ENCODE measurements at regions not wholly inside any gene's neighbourhood (a gene's known extent, or its start where the extent isn't known, plus 50 kb on each side); places are given as distances from the start of the nearest gene placed in this dataset.
A peak's percentile ranks its signal among the peaks of the same experiment; 100 is the strongest.
"Not testable (repeated sequence)": the region's sequence is repeated elsewhere in the genome, so short reads cannot be mapped to it uniquely, and the experiment has no call there.

DNA sequence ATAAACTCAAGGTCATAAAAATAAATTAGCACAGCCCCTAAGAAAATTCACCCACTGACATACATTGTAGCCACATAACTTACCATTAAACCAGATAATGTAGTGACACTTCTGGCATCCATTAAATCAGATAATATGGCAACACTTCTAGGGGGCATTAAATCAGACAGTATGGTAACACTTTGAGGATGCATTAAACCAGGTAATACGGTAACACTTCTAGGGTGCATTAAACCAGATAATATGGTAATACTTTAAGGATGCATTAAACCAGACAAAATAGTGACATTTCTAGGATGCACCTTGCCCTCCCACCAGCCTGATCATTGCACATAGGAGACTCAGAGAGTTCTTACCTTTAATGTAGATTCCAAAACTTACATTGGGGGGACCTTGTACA is 1220.5 kb upstream of the TMEM132C start:
- no peak overlapping the region for H3K27ac ChIP-seq
- TF ChIP-seq Cebpa-rat (IDR thresholded peaks at IDR 0.05): no peak
- H3K9me3 ChIP-seq: peaks cover 2% of the 10 kb centered on the region; the same call in 1 of the 2 replicates
- no peak overlapping the region for H3K9ac ChIP-seq
- H3K4me3 ChIP-seq: no peak overlapping the region
- peaks cover 28% of the 10 kb centered on the region for H3K4me1 ChIP-seq
- no peaks in the 10 kb centered on the region for H3K27me3 ChIP-seq
- no peaks in the 10 kb centered on the region for H3K36me3 ChIP-seq
- 0 out of 2 replicates have a peak overlapping the region, but pooled peaks have one; percentile 28 for H3K4me2 ChIP-seq
- H4K20me1 ChIP-seq: no peaks in the 10 kb centered on the region

GRCh38 chr12:127048057-127048456 is 1218.9 kb upstream of the TMEM132C start:
- Histone ChIP-seq H3K9ac (no peak overlapping the region), H3K27me3 (no peaks in the 10 kb centered on the region), H3K36me3 (no peaks in the 10 kb centered on the region), H3K4me3 (no peak overlapping the region), H4K20me1 (no peaks in the 10 kb centered on the region), H3K4me2 (no peak overlapping the region), H3K4me1 (peaks cover 12% of the 10 kb centered on the region), H3K9me3 (no peaks in the 10 kb centered on the region), H3K27ac (no peak overlapping the region)
- no peak for TF ChIP-seq Cebpa-rat (IDR thresholded peaks at IDR 0.05)

DNA sequence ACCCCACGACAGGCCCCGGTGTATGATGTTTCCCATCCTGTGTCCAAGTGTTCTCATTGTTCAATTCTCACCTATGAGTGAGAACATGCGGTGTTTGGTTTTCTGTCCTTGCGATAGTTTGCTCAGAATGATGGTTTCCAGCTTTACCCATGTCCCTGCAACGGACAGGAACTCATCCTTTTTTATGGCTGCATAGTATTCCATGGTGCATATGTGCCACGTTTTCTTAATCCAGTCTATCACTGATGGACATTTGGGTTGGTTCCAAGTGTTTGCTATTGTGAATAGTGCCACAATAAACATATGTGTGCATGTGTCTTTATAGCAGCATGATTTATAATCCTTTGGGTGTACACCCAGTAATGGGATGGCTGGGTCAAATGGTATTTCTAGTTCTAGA is 1218.4 kb upstream of the TMEM132C start:
- H3K27me3 ChIP-seq, H3K4me2 ChIP-seq, H3K9me3 ChIP-seq, H3K4me3 ChIP-seq, H3K27ac ChIP-seq, H4K20me1 ChIP-seq, H3K9ac ChIP-seq, H3K36me3 ChIP-seq, H3K4me1 ChIP-seq: not testable (repeated sequence)

GRCh38 chr12:127051139-127051538 is 1215.8 kb upstream of the TMEM132C start:
- Histone ChIP-seq H3K4me3 (no peak overlapping the region), H3K9me3 (no peaks in the 10 kb centered on the region), H3K9ac (no peak overlapping the region), H3K4me1 (peaks cover 3% of the 10 kb centered on the region; the same call in 1 of the 2 replicates), H3K27ac (no peak overlapping the region), H3K36me3 (no peaks in the 10 kb centered on the region), H4K20me1 (no peaks in the 10 kb centered on the region), H3K27me3 (no peaks in the 10 kb centered on the region), H3K4me2 (no peak overlapping the region)
- TF ChIP-seq Cebpa-rat (IDR thresholded peaks at IDR 0.05): no peak

GRCh38 chr12:127052511-127053232 is 1214.3 kb upstream of the TMEM132C start:
- Histone ChIP-seq H3K27me3 (no peaks in the 10 kb centered on the region), H3K4me3 (no peak overlapping the region), H3K4me2 (no peak overlapping the region), H3K4me1 (no peaks in the 10 kb centered on the region), H3K27ac (no peak overlapping the region), H3K9ac (no peak overlapping the region), H3K36me3 (no peaks in the 10 kb centered on the region), H4K20me1 (no peaks in the 10 kb centered on the region), H3K9me3 (no peaks in the 10 kb centered on the region)
- no peak for TF ChIP-seq Cebpa-rat (IDR thresholded peaks at IDR 0.05)

DNA sequence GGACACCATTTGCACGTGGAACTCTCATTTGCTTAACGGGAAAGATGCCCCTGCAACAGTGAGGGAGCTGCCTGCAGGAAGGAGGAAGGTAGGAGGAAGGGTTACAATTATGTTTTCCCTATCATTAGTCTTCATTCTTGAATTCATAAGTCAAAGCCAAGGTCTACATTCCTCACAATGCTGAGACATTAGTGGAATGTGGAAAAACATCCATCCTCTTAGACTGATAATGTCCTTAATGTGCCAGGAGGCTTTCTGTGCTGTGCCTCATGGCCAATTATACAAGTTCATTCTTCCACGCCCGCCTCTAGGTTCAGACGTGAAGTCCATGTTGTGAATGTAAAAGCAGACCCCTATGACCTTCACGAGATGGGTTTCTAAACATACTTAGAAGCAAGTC is 1212.4 kb upstream of the TMEM132C start:
- H3K9ac ChIP-seq: no peak overlapping the region
- H3K4me2 ChIP-seq: no peak overlapping the region
- H3K27me3 ChIP-seq: no peaks in the 10 kb centered on the region
- TF ChIP-seq Cebpa-rat (IDR thresholded peaks at IDR 0.05): no peak
- H3K4me1 ChIP-seq: no peaks in the 10 kb centered on the region
- H3K36me3 ChIP-seq: no peaks in the 10 kb centered on the region
- H3K27ac ChIP-seq: no peak overlapping the region
- H3K9me3 ChIP-seq: no peaks in the 10 kb centered on the region
- H3K4me3 ChIP-seq: no peak overlapping the region
- no peaks in the 10 kb centered on the region for H4K20me1 ChIP-seq

DNA sequence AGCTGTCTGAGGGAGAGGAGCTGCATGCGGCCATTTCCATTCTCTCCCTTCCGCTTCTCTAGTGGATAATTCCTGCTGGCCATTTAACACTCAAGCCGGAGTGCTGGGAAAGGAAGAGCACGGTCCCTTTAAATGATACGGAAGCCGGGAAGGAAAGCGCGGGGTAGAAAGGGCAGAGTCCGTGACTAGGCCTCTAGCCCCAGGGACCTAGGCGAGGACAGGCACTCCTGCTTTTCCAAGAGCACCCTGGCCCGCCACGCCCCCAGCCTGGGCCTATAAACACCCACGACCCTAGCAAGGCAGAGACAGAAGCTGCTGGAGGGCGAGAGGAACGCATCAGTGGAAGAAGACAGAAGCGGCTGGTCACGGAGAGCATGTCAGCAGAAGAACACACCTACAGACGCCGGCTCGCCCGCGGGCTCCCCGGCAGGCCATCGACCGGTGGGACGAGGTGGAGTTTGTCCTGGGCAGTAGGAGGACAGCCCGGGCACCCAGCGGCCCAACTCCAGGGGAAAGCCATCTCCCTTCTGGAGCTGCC is 1206.6 kb upstream of the TMEM132C start:
- TF ChIP-seq Cebpa-rat (IDR thresholded peaks at IDR 0.05): no peak
- H3K4me1 ChIP-seq: no peaks in the 10 kb centered on the region
- H3K4me2 ChIP-seq: no peak overlapping the region
- H3K9me3 ChIP-seq: no peaks in the 10 kb centered on the region
- H3K4me3 ChIP-seq: no peak overlapping the region
- no peaks in the 10 kb centered on the region for H4K20me1 ChIP-seq
- no peak overlapping the region for H3K27ac ChIP-seq
- no peaks in the 10 kb centered on the region for H3K27me3 ChIP-seq
- no peak overlapping the region for H3K9ac ChIP-seq
- no peaks in the 10 kb centered on the region for H3K36me3 ChIP-seq

GRCh38 chr12:127060933-127061332 is 1206.0 kb upstream of the TMEM132C start:
- no peaks in the 10 kb centered on the region for H3K9me3 ChIP-seq
- no peak for TF ChIP-seq Cebpa-rat (IDR thresholded peaks at IDR 0.05)
- H3K9ac ChIP-seq: no peak overlapping the region
- no peak overlapping the region for H3K4me3 ChIP-seq
- H3K27me3 ChIP-seq: no peaks in the 10 kb centered on the region
- no peaks in the 10 kb centered on the region for H4K20me1 ChIP-seq
- no peaks in the 10 kb centered on the region for H3K4me1 ChIP-seq
- H3K27ac ChIP-seq: no peak overlapping the region
- H3K36me3 ChIP-seq: no peaks in the 10 kb centered on the region
- no peak overlapping the region for H3K4me2 ChIP-seq

DNA sequence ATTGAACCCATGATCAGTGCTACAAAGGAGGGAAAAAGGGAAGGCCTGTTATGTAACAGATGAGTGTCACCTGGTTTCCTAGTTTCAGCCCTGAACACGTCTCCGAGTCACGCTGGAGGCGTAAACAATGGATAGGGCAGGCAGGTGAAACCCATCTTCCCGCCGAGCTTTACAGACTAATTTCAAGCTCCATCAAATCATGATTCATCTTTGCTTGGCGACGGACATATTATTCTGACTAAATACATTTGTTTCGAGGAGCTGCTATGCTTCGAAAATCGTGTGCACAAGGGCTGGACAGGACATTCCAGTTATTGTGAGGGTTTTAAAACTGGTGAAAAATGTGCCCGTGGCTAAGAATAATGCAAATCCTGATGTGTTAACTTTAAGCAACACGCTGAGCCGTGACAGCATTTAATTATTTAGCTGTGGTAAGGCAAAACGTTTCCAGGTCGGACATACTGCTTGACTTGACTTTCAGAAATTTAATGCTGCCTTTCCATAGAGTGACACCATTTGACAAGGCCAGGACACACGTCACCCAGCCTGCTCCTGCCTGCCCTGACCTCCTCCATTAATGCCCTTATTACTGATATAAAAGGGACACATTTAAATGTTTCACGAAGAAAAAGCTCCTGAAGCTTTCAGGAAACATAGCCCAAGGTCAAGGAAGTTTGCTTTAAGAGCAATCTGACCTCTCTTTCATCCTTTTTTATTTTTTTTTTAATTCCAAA is 1203.5 kb upstream of the TMEM132C start:
- Histone ChIP-seq H4K20me1 (no peaks in the 10 kb centered on the region), H3K36me3 (no peaks in the 10 kb centered on the region), H3K27me3 (no peaks in the 10 kb centered on the region), H3K4me3 (no peak overlapping the region), H3K9me3 (no peaks in the 10 kb centered on the region), H3K4me2 (no peak overlapping the region), H3K9ac (no peak overlapping the region), H3K27ac (no peak overlapping the region), H3K4me1 (no peaks in the 10 kb centered on the region)
- TF ChIP-seq Cebpa-rat (IDR thresholded peaks at IDR 0.05): no peak

DNA sequence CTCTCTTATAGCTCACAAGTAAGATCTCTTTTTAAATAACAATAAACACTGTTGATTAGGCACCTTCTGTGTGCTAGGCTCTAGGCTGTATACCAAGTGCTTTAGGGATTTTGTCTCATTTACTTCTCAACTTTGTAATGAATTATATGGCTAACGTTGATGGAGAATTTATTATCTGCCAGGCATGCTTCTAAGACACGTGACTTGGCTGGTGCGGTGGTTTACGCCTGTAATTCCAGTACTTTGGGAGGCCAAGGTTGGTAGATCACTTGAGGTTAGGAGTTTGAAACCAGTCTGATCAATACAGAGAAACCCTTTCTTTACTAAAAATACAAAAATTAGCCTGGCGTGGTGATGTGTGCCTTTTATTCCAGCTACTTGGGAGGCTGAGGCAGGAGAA is 1202.8 kb upstream of the TMEM132C start:
- H3K9me3 ChIP-seq: no peaks in the 10 kb centered on the region
- H3K36me3 ChIP-seq: no peaks in the 10 kb centered on the region
- no peak overlapping the region for H3K4me2 ChIP-seq
- H3K27ac ChIP-seq: no peak overlapping the region
- TF ChIP-seq Cebpa-rat (IDR thresholded peaks at IDR 0.05): no peak
- no peak overlapping the region for H3K4me3 ChIP-seq
- H3K27me3 ChIP-seq: no peaks in the 10 kb centered on the region
- H3K4me1 ChIP-seq: no peaks in the 10 kb centered on the region
- no peak overlapping the region for H3K9ac ChIP-seq
- H4K20me1 ChIP-seq: no peaks in the 10 kb centered on the region
